ENCODE measurements at regions not wholly inside any gene's neighbourhood (a gene's known extent, or its start where the extent isn't known, plus 50 kb on each side); places are given as distances from the start of the nearest gene placed in this dataset.

DNA sequence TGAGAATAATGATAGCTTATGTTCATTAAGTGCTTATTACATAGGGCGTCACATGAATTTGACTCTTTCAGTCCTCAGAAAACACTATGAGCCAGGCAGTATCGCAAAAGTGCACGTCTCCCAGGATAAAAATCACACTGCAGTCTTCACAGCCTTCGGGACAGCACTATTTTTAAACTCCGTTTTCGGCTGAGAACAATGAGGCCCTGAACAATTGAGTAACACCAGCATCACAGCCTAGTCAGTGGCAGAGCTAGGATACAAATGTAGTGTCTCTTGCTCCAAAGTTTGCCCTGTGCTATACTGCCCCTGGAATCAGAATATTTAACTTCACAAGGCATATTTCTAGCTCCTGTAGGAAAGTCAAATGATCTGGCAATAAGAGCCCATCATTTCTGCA lies 852.1 kb upstream of the SEMA6D start:
- TF ChIP-seq RNF2 (conservative IDR thresholded peaks at IDR 0.05; ENCODE audit: low read depth), result no peak
- no peak for TF ChIP-seq MXI1 (IDR thresholded peaks at IDR 0.05; ENCODE audit: borderline replicate concordance, low read depth, low read length)
- no peak for TF ChIP-seq ZBTB8A (CRISPR knock-in tag; IDR thresholded peaks at IDR 0.05; ENCODE audit: borderline replicate concordance, low read depth)
